ENCODE measurements at regions not wholly inside any gene's neighbourhood (a gene's known extent, or its start where the extent isn't known, plus 50 kb on each side); places are given as distances from the start of the nearest gene placed in this dataset.

DNA sequence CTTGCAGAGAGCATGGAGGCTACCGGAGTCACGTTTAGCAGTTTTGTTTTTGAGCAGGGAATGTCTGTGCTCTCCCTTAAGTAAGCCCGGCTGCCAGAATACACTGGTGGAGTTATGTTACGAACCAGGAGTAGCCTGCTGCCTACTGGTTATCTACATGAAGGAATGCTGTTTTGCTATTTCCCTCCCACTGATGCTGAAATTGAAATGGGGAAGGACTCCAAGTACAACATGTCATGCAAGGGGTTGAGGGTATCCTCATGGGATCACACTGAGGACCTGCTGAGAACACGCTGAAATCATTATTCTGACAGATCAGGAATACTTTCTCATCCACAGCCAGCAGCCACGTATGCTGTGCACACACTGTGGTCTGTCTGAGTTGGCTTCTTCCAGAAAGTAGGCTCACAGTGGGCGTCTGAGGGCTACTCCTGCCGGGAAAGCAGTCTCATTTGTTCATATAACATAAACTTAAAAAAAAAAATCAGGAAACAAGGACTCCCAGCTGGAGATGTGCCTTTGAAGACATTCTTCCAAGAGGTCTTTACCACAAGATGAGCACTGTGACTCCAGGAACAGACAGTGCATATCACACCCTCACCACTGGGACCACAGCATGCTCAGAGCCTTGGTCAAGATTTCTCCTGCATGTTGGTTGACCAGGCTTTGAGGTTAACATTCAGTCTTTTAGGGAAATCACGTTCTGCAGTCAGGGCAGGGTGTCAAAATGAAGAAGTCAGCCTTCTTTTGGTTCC, 300.4 kb upstream of the RASGRP1 start:
- no peaks in the 10 kb centered on the region for H3K4me1 Mint-ChIP-seq (ENCODE audit: low read depth in 2 of 2)
- H3K27ac Mint-ChIP-seq, result no peak overlapping the region
- H3K27me3 Mint-ChIP-seq, result peaks cover 36 to 40% of the 10 kb centered on the region in 2 donors
- ATAC-seq (replicated peaks) (no peak), DNase-seq (no peak)
- H3K9me3 Mint-ChIP-seq, result no peaks in the 10 kb centered on the region
- H3K4me3 Mint-ChIP-seq, result no peak overlapping the region
- no peaks in the 10 kb centered on the region for H3K36me3 Mint-ChIP-seq (ENCODE audit: insufficient read depth)

DNA sequence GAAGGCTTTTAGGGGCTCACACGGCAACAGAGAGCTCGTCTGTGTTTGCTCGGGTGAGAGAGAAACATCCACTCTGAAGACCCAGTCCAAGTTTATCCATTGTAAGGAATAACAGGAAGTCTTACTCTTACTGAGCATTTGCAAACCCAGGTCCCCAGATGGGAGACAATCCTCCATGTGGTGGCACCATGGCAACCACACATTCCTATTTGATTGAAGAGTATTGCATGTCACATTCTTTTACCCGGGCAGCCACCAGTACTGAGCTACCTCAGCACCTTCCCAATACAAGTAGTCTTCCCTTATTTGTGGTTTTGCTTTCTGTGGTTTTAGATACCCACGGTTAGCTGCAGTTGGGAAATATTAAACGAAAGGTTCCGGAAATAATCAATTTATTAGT, 302.9 kb upstream of the RASGRP1 start:
- H3K36me3 Mint-ChIP-seq (ENCODE audit: insufficient read depth), result no peaks in the 10 kb centered on the region
- H3K27me3 Mint-ChIP-seq, result peaks cover 31 to 40% of the 10 kb centered on the region in 2 donors
- no peaks in the 10 kb centered on the region for H3K4me1 Mint-ChIP-seq (ENCODE audit: low read depth in 2 of 2)
- H3K4me3 Mint-ChIP-seq, result no peak overlapping the region
- peaks cover 0 to 2% of the 10 kb centered on the region in 2 donors for H3K9me3 Mint-ChIP-seq
- DNase-seq (no peak), ATAC-seq (replicated peaks) (no peak)
- no peak overlapping the region for H3K27ac Mint-ChIP-seq

DNA sequence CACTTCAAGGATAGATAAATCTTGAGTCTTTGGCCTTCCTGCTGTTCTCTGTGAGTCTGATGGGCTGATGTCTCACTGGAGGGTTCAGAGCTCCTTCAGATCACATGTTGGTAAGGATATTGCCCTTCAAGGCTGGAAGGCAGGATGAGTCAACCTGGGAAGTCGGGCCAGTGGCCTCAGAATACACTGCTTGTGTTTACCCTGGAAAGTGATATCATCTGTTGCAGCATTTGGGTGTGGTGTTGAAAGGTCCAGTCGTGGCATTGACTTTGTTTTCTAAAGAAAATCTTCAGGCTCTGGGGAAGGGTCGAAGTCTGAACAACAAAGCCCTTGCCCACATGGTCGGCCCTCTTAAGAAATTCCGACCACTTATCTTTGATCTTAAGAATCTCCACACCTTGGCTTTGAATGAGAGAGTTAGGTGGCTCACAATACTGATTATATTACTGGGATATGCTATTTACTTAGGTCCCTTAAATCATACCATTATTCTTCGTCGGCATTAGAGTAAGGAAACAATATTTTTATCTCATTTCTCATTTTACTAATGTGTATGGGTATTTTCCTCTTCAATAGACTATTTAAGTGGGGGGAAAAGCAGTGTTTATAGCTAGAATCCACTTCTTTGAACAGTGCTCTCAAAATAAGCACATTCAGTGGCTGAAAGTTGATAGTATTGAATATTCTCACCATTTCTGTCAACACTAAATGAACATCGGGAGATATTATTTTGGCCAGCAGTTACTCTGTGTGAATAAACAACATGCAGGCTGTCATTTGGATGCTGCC, 303.9 kb upstream of the RASGRP1 start:
- H3K4me1 Mint-ChIP-seq (ENCODE audit: low read depth in 2 of 2), result no peaks in the 10 kb centered on the region
- no peak overlapping the region for H3K4me3 Mint-ChIP-seq
- DNase-seq (no peak), ATAC-seq (replicated peaks) (no peak)
- H3K27ac Mint-ChIP-seq, result no peak overlapping the region
- peaks cover 31 to 38% of the 10 kb centered on the region in 2 donors for H3K27me3 Mint-ChIP-seq
- H3K36me3 Mint-ChIP-seq (ENCODE audit: insufficient read depth), result no peaks in the 10 kb centered on the region
- peaks cover 0 to 2% of the 10 kb centered on the region in 2 donors for H3K9me3 Mint-ChIP-seq

DNA sequence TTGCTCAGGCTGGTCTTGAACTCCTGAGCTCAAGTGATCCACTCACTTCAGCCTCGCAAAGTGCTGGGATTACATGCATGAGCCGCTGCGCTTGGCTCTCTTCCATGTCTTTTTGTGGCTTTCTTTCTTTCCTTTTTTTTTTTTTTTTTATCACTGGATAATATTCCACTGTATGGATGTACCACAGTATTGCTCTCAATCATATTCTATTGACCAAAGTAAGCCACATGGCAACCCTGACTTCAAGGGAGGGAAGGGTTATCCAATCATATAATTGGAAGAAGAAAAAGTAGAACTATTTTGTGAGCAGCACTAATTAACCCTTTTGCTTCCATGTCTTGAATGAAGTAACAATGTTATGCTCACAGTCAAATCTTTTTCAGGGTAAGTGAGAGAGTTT, 307.0 kb upstream of the RASGRP1 start:
- Mint-ChIP-seq H3K9me3 (peaks cover 0 to 2% of the 10 kb centered on the region in 2 donors), H3K36me3 (ENCODE audit: insufficient read depth) (no peaks in the 10 kb centered on the region), H3K4me1 (ENCODE audit: low read depth in 2 of 2) (no peaks in the 10 kb centered on the region), H3K4me3 (no peak overlapping the region), H3K27ac (no peak overlapping the region), H3K27me3 (peaks cover 22 to 30% of the 10 kb centered on the region in 2 donors)
- DNase-seq, result no peak
- ATAC-seq (replicated peaks), result no peak

DNA sequence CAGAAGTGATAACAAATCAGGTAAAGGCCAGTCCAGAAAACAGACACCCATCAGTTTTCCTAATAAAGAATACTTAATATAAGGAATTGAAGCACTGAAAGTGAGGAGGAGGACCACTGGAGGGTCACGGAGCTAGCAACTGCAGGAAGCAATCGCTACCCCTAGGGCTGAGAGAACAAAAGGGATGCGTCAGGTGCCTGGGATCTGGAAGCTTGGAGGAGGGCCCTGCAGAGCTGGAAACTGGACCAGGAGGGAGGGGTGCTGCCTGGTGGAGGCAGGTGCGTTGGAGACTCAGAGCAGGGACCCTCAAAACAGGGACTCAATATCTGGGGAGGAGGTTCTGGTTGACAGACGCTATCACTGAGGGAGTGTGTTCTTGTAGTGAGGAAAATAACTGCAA, 308.1 kb upstream of the RASGRP1 start:
- ATAC-seq (replicated peaks) (no peak), DNase-seq (no peak)
- Mint-ChIP-seq H3K4me1 (ENCODE audit: low read depth in 2 of 2) (no peaks in the 10 kb centered on the region), H3K27ac (no peak overlapping the region), H3K27me3 (peaks cover 16 to 23% of the 10 kb centered on the region in 2 donors), H3K36me3 (ENCODE audit: insufficient read depth) (no peaks in the 10 kb centered on the region), H3K9me3 (peaks cover 0 to 2% of the 10 kb centered on the region in 2 donors), H3K4me3 (no peak overlapping the region)

DNA sequence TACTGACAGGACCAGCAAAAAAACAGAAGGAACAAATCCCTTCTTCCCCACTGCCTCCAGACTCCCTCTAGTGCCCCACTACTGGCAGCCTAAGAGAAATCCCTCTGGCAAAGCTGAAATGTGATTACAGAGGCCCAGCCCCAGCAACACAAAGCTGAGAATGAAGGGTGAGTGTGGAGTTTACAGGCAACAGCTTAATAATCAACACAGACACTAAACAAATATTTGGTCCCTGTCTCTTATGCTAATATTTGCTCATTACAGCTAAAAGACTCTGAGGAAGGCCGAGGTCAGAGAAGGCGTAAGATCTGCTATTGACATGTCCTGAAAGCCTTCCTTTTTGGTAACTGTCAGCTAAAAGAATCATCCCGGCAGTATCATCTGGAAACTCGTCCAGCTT, 308.5 kb upstream of the RASGRP1 start:
- ATAC-seq (replicated peaks) (no peak), DNase-seq (no peak)
- Mint-ChIP-seq H3K27ac (no peak overlapping the region), H3K4me3 (no peak overlapping the region), H3K4me1 (ENCODE audit: low read depth in 2 of 2) (no peaks in the 10 kb centered on the region), H3K9me3 (peaks cover 0 to 2% of the 10 kb centered on the region in 2 donors), H3K27me3 (peaks cover 16 to 23% of the 10 kb centered on the region in 2 donors), H3K36me3 (ENCODE audit: insufficient read depth) (no peaks in the 10 kb centered on the region)

DNA sequence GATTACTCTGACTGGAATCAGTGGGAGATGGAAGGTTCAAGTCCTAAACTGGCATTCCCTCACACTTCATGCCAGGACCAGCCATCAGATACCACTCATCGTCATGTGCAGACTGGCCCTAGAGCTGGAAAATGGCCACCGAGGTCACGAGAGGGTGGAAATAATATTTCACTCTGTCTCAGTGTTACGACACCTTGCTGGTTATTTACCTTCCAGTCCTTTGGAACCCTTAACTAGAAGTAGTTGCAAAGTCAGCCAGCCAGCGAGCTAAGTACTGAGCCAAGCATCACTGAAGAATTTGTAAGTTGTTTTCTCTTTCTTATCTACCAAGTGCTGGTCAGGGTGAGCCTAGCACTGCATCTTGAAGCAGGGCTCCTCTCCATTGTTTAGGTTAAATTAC, 309.9 kb upstream of the RASGRP1 start:
- ATAC-seq (replicated peaks) (no peak), DNase-seq (no peak)
- H3K27me3 Mint-ChIP-seq, result peaks cover 10 to 21% of the 10 kb centered on the region in 2 donors
- no peaks in the 10 kb centered on the region for H3K4me1 Mint-ChIP-seq (ENCODE audit: low read depth in 2 of 2)
- H3K36me3 Mint-ChIP-seq (ENCODE audit: insufficient read depth), result no peaks in the 10 kb centered on the region
- peaks cover 0 to 2% of the 10 kb centered on the region in 2 donors for H3K9me3 Mint-ChIP-seq
- no peak overlapping the region for H3K4me3 Mint-ChIP-seq
- H3K27ac Mint-ChIP-seq, result no peak overlapping the region

DNA sequence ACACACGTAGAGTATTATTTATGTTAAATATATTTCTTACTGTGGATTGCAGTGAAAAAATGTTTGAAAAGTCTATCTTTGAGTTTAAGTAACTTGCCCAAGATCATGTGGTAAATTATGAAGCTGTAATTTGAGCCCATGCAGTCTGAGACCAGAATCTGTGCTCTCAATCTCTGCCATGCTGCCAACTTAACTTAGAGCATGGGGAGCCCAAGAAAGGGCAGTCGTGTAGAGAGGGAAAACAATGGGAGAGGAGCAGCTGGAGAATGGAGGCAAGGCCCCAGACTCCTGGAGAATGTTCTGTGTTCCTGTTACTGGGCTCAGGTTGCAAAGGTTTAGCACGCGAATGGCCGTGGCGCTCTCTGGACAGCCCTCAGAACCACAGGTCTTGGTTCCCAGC, 311.6 kb upstream of the RASGRP1 start:
- H3K4me1 Mint-ChIP-seq (ENCODE audit: low read depth in 2 of 2), result no peaks in the 10 kb centered on the region
- no peak overlapping the region for H3K27ac Mint-ChIP-seq
- H3K27me3 Mint-ChIP-seq, result peaks cover 6 to 23% of the 10 kb centered on the region in 2 donors
- H3K9me3 Mint-ChIP-seq, result peaks cover 0 to 2% of the 10 kb centered on the region in 2 donors
- H3K4me3 Mint-ChIP-seq, result no peak overlapping the region
- DNase-seq (no peak), ATAC-seq (replicated peaks) (no peak)
- H3K36me3 Mint-ChIP-seq (ENCODE audit: insufficient read depth), result no peaks in the 10 kb centered on the region

DNA sequence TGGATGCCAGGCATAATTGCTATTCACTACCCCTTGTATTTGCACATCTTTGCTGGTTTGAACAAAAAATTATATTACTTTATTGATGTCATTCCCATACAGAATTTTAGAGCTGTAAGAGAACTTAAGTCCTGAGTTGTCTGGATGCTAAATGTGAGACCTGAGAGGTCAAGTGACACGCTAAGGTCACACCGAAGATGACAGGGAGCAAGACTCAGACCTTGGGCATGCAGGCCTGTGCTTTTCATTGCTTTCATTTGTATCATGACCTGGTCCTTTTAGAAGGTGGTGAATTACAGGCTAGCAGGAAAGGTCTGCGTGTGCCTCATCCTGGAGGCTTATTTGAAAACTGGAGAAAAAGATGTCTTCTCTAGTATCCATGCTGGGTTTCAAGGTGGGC, 312.0 kb upstream of the RASGRP1 start:
- H3K9me3 Mint-ChIP-seq, result peaks cover 0 to under 1% of the 10 kb centered on the region in 2 donors
- no peak overlapping the region for H3K27ac Mint-ChIP-seq
- no peaks in the 10 kb centered on the region for H3K4me1 Mint-ChIP-seq (ENCODE audit: low read depth in 2 of 2)
- H3K4me3 Mint-ChIP-seq, result no peak overlapping the region
- H3K36me3 Mint-ChIP-seq (ENCODE audit: insufficient read depth), result no peaks in the 10 kb centered on the region
- peaks cover 6 to 21% of the 10 kb centered on the region in 2 donors for H3K27me3 Mint-ChIP-seq
- DNase-seq (no peak), ATAC-seq (replicated peaks) (no peak)

DNA sequence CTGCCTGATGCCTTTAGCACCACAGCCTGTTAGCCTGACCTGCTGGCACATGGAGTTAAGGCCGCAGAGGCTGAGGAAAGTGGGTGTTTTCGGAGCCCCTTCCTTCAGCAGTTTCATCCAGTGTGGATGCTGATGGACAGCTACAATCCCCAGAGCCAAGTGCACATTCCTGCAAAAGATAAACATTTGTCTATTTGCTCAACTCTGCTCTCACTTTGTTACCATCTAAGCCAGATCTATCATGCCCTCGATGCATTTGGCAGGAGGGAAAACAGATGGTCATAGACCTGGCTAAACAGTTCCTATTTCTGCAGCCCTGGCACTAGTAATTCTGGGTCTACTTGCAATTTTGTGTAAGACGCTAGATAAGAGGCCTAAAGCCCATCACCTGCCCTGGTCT, 312.9 kb upstream of the RASGRP1 start:
- Mint-ChIP-seq H3K27ac (no peak overlapping the region), H3K4me1 (ENCODE audit: low read depth in 2 of 2) (no peaks in the 10 kb centered on the region), H3K4me3 (no peak overlapping the region), H3K9me3 (no peaks in the 10 kb centered on the region), H3K36me3 (ENCODE audit: insufficient read depth) (no peaks in the 10 kb centered on the region), H3K27me3 (peaks cover 6 to 24% of the 10 kb centered on the region in 2 donors)
- ATAC-seq (replicated peaks) (no peak), DNase-seq (no peak)

DNA sequence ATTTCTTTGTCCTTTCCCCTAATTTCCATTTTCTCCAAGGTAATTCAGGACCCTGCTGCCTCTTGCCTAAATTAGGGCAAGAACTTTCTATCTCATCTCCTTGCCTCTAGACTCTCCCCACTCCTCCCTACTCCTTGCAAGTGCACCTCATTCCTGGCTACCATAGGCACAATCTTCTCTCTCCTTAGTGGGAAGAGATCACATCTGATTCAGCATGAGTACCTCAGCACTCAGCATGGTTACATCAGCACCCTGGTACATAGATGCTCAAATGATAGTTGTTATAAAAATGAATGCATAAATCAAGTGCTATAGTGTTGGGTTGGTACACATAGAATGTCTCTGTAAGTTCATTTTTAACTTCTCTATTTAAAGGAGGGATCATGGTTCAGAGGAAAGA, 313.4 kb upstream of the RASGRP1 start:
- DNase-seq (no peak), ATAC-seq (replicated peaks) (no peak)
- H3K36me3 Mint-ChIP-seq (ENCODE audit: insufficient read depth), result no peaks in the 10 kb centered on the region
- no peaks in the 10 kb centered on the region for H3K4me1 Mint-ChIP-seq (ENCODE audit: low read depth in 2 of 2)
- no peak overlapping the region for H3K27ac Mint-ChIP-seq
- H3K27me3 Mint-ChIP-seq, result peaks cover 6 to 24% of the 10 kb centered on the region in 2 donors
- no peaks in the 10 kb centered on the region for H3K9me3 Mint-ChIP-seq
- H3K4me3 Mint-ChIP-seq, result no peak overlapping the region

DNA sequence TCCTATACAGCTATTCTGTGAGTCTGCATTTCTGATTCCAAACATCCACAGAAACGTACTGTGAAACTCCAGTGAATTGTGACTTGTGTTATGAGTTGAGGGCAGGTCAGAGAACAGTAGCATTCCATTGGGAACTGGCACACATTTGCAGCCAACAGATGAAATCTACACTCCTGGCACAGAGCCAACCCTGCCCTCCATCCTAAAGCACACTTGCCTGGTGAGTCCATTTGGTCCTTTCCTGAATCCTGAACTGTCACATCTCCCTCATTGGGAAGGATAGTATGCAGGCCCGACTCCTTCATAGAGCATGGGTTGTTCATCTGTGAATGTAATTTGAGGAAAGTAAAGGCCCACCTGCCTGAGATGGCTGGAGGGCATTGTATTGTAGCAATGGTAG, 314.3 kb upstream of the RASGRP1 start:
- DNase-seq (no peak), ATAC-seq (replicated peaks) (no peak)
- no peak overlapping the region for H3K4me3 Mint-ChIP-seq
- no peak overlapping the region for H3K27ac Mint-ChIP-seq
- no peaks in the 10 kb centered on the region for H3K9me3 Mint-ChIP-seq
- peaks cover 0 to 1% of the 10 kb centered on the region in 2 donors for H3K4me1 Mint-ChIP-seq (ENCODE audit: low read depth in 2 of 2)
- H3K27me3 Mint-ChIP-seq, result peaks cover 6 to 17% of the 10 kb centered on the region in 2 donors
- H3K36me3 Mint-ChIP-seq (ENCODE audit: insufficient read depth), result no peaks in the 10 kb centered on the region

DNA sequence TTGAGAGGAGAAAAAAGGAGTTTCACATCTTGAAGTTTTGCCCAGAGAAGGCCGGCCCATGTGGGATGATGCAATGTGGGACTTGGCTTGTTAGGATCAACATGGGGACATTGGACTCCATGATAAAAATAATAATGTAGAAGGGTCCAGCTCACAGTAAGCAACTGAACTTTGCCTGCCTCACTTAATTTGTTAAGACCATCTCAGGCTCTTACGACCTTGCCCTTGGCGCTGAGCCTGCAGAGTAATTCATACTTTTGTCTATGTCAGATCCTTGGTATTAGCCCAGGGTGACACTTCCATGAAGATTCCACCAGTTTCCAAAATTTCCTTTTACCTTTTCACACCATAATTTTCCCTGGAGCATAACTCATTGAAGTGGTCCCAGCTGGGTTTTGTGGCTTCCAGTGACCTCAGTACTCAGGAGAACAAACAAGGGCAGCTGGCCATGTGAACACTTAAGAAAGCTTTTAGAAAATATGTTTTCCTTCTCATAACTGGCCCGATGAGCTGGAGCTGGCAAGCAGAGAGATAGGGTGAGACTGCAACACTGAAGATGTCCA, 315.4 kb upstream of the RASGRP1 start:
- Mint-ChIP-seq H3K4me1 (ENCODE audit: low read depth in 2 of 2) (peaks cover 0 to 4% of the 10 kb centered on the region in 2 donors), H3K27me3 (peaks cover 6 to 13% of the 10 kb centered on the region in 2 donors), H3K36me3 (ENCODE audit: insufficient read depth) (no peaks in the 10 kb centered on the region), H3K4me3 (no peak overlapping the region), H3K27ac (no peak overlapping the region), H3K9me3 (no peaks in the 10 kb centered on the region)
- no peak for ATAC-seq (replicated peaks)
- no peak for DNase-seq

DNA sequence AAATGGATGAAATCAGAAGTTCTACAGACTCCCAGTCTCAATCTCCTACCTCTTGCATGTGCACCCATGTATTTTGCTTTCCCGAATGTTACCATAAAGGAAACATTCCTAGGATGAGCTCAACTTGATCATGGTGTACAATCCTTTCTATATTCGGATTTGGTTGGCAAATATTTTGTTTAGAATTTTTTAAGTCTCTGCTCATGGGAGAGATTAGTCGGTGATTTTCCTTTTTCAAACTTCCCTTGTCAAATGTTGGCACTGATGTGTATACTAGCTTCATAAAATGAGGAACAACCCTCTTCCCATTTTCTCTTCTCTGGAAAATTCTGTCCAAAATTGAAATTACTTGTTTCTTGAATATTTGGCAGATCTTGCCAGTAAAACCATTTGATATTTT, 317.6 kb upstream of the RASGRP1 start:
- H3K27me3 Mint-ChIP-seq, result peaks cover 6 to 13% of the 10 kb centered on the region in 2 donors
- no peak for DNase-seq
- H3K27ac Mint-ChIP-seq, result no peak overlapping the region
- H3K4me3 Mint-ChIP-seq, result no peak overlapping the region
- ATAC-seq (replicated peaks), result no peak
- H3K9me3 Mint-ChIP-seq, result no peaks in the 10 kb centered on the region
- H3K4me1 Mint-ChIP-seq (ENCODE audit: low read depth in 2 of 2), result peaks cover 0 to 4% of the 10 kb centered on the region in 2 donors
- no peaks in the 10 kb centered on the region for H3K36me3 Mint-ChIP-seq (ENCODE audit: insufficient read depth)
